Transverse colon (tissue), 4 donors: ENCODE measurements at regions not wholly inside any gene's neighbourhood (a gene's known extent, or its start where the extent isn't known, plus 50 kb on each side); places are given as distances from the start of the nearest gene placed in this dataset.
"Not testable (repeated sequence)": the region's sequence is repeated elsewhere in the genome, so short reads cannot be mapped to it uniquely, and the experiment has no call there.

Experiments
- DNase-seq: peaks from one replicate; pipeline ENCODE4 v3.0.0-alpha.2; 2019
- H3K27ac ChIP-seq, 4 donors: fragments of 200-600 bp; sonication (generic); 2 replicates each; pipeline ENCODE4 v1.5.1; 2016 to 2018; ENCODE audit warnings: inconsistent platforms in 4 of 4
- H3K27me3 ChIP-seq: fragments of 200-600 bp; sonication (generic); 2 replicates; pipeline ENCODE4 v1.5.1; 2017; ENCODE audit warnings: inconsistent platforms
- H3K36me3 ChIP-seq, 4 donors: fragments of 200-600 bp; sonication (generic); 2 replicates each; pipeline ENCODE4 v1.5.1; 2017 to 2019; ENCODE audit warnings: inconsistent platforms in 4 of 4
- H3K4me1 ChIP-seq, 4 donors: fragments of 200-600 bp; sonication (generic); 2 replicates each; pipeline ENCODE4 v1.5.1; 2017 to 2020; ENCODE audit warnings: inconsistent platforms in 4 of 4
- H3K4me3 ChIP-seq, 4 donors: fragments of 200-600 bp; sonication (generic); 1 replicate in 1 of 4; 2 replicates in 3 of 4; pipeline versions ENCODE4 v1.5.1 to v1.6.1; 2017 to 2019; ENCODE audit warnings: inconsistent platforms in 4 of 4
- H3K9me3 ChIP-seq, 2 donors: fragments of 200-600 bp; sonication (generic); 2 replicates each; pipeline ENCODE4 v1.5.1; 2017 to 2019; ENCODE audit warnings: inconsistent platforms in 2 of 2
- CTCF ChIP-seq, 5 experiments: fragments of 200-600 bp in 3 of 5; fragments of 450-650 bp in 2 of 5; sonication (generic) in 3 of 5; IDR thresholded peaks; 1 replicate in 2 of 5; 2 replicates in 3 of 5; pipeline ENCODE4 v1.5.1; 2016 to 2017; ENCODE audit warnings: antibody characterized with exemption in 5 of 5, inconsistent platforms in 3 of 5, mild to moderate bottlenecking in 2 of 5, moderate library complexity in 1 of 5
- EP300 ChIP-seq: sonication (generic); formaldehyde crosslinking; IDR thresholded peaks from one replicate; pipeline ENCODE4 v1.6.1; 2017; ENCODE audit warnings: antibody characterized with exemption, low read depth
- POLR2A ChIP-seq: fragments of 450-650 bp; IDR thresholded peaks from one replicate; pipeline ENCODE4 v1.6.1; 2016; ENCODE audit warnings: antibody characterized with exemption, mild to moderate bottlenecking, moderate library complexity
- POLR2AphosphoS5 ChIP-seq, 3 donors: sonication (generic); formaldehyde crosslinking; IDR thresholded peaks; one replicate each; pipeline ENCODE4 v1.6.1; 2016; ENCODE audit warnings: antibody characterized with exemption in 3 of 3
- WGBS, 2 donors: methylation state at CpG; one replicate each; pipeline ENCODE4 v1.1.5; 2018; ENCODE audit warnings: low coverage in 1 of 2; 5-methylcytosine and 5-hydroxymethylcytosine counted together
- in situ Hi-C, 4 donors: fragments of 200-750 bp; cut with MboI; loops; one replicate each; pipeline versions ENCODE4 v1.15.0 to v1.15.1; 2017; ENCODE audit warnings: low sequenced_read_pairs in 3 of 4, low pct_ligation_motif_present in 1 of 4, low pct_unique_long_range_greater_than_20kb in 1 of 4
- intact Hi-C: fragments of 100-400 bp; cut with DNase I; formaldehyde crosslinking; loops from one replicate; pipeline ENCODE4 v1.15.1; 2023; ENCODE audit warnings: low total_unique reads

- H3K9me3 ChIP-seq, result no peaks in the 10 kb centered on the region
- H3K4me3 ChIP-seq, result no peak overlapping the region
- WGBS, 2 donors, result 80 to 82% methylated on average over 1 of the region's 1 CpG
- H3K27ac ChIP-seq, result no peak overlapping the region
- DNase-seq, result no peak
- H3K4me1 ChIP-seq, result no peaks in the 10 kb centered on the region
- H3K36me3 ChIP-seq, result no peaks in the 10 kb centered on the region
- in situ Hi-C loops, result no loop called here
- no peaks in the 10 kb centered on the region for H3K27me3 ChIP-seq
- intact Hi-C loops, result no loop called here
- TF ChIP-seq POLR2AphosphoS5 (IDR thresholded peaks at IDR 0.05) (no peak), POLR2A (no peak)
Measured at GRCh38 chr9:38176251-38176650, 107.2 kb upstream of the SHB start.

DNA sequence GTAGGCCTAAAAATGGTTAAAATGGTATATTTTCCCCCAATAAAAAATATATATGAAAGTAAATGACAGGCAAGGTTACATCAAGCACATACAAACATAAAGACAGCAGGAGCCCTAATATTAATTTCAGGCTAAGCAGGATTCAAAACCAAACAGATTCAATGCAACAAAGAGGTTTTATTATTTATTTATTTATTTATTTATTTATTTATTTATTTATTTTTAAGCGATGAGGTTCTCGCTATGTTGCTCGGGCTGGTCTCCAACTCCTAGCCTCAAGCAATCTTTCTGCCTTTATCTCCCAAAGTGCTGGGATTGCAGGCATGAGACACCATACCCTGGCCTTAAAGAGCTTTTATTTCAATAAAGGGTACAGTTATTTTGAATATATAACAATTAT is 106.4 kb upstream of the SHB start:
- Histone ChIP-seq H3K4me1 (no peaks in the 10 kb centered on the region), H3K27ac (no peak overlapping the region), H3K4me3 (no peak overlapping the region), H3K36me3 (no peaks in the 10 kb centered on the region), H3K27me3 (no peaks in the 10 kb centered on the region), H3K9me3 (peaks cover 0 to under 1% of the 10 kb centered on the region in 2 donors)
- no peak for DNase-seq
- TF ChIP-seq EP300 (no peak), POLR2AphosphoS5 (IDR thresholded peaks at IDR 0.05) (no peak), CTCF (IDR thresholded peaks at IDR 0.05) (no peak), POLR2A (no peak)
- WGBS, 2 donors, result 96% methylated on average over 3 of the region's 3 CpGs
- intact Hi-C loops (no loop called here), in situ Hi-C loops (no loop called here)

GRCh38 chr9:38172586-38172985 is 103.6 kb upstream of the SHB start:
- Histone ChIP-seq H3K27ac (no peak overlapping the region), H3K9me3 (peaks cover 6 to 7% of the 10 kb centered on the region in 2 donors), H3K27me3 (no peaks in the 10 kb centered on the region), H3K36me3 (no peaks in the 10 kb centered on the region), H3K4me1 (no peaks in the 10 kb centered on the region), H3K4me3 (no peak overlapping the region)
- 44 to 52% methylated on average over 3 to 4 of the region's 4 CpGs for WGBS, 2 donors
- intact Hi-C loops (no loop called here), in situ Hi-C loops (loop anchor here in 2 of 4 donors (25.0 kb wide), 2 partner anchors 190 to 260 kb away; partner anchors contain the start of gene SLC25A51 (in 2 of the 2))
- DNase-seq, result no peak
- TF ChIP-seq EP300 (no peak), CTCF (IDR thresholded peaks at IDR 0.05) (no peak), POLR2A (no peak), POLR2AphosphoS5 (IDR thresholded peaks at IDR 0.05) (no peak)

GRCh38 chr9:38171926-38172325 is 102.9 kb upstream of the SHB start:
- in situ Hi-C loops, result loop anchor here in 2 of 4 donors (25.0 kb wide), 2 partner anchors 190 to 260 kb away; partner anchors contain the start of gene SLC25A51 (in 2 of the 2)
- Histone ChIP-seq H3K27me3 (no peaks in the 10 kb centered on the region), H3K36me3 (no peaks in the 10 kb centered on the region), H3K4me1 (no peaks in the 10 kb centered on the region), H3K9me3 (peaks cover 6 to 7% of the 10 kb centered on the region in 2 donors), H3K27ac (no peak overlapping the region), H3K4me3 (no peak overlapping the region)
- intact Hi-C loops, result no loop called here
- TF ChIP-seq POLR2A (no peak), EP300 (no peak), CTCF (IDR thresholded peaks at IDR 0.05) (no peak), POLR2AphosphoS5 (IDR thresholded peaks at IDR 0.05) (no peak)
- WGBS, 2 donors, result 67 to 88% methylated on average over 3 of the region's 3 CpGs
- no peak for DNase-seq

DNA sequence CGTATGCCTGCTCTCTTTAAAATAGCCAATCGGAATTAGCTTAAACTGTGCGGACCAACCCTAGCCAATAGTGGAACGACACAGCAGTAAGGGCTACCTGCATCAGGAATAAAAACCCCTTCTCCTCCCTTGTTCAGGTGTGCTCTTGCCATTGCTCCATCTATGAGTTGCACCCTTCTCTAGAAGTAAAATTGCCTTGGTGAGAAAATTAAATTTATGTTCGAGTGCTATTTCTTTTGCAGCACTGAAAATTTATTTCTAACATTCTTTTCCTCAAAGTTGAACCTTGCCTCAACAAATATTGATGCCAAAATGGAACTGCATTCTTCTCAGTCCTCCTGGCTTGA is 102.5 kb upstream of the SHB start:
- no peak for DNase-seq
- peaks cover 6 to 7% of the 10 kb centered on the region in 2 donors for H3K9me3 ChIP-seq
- H3K27ac ChIP-seq, result no peak overlapping the region
- no peak overlapping the region for H3K4me3 ChIP-seq
- no peak for TF ChIP-seq EP300
- TF ChIP-seq POLR2A, result no peak
- H3K27me3 ChIP-seq, result no peaks in the 10 kb centered on the region
- WGBS, 2 donors, result 90 to 95% methylated on average over 4 to 5 of the region's 5 CpGs
- no peaks in the 10 kb centered on the region for H3K36me3 ChIP-seq
- no peaks in the 10 kb centered on the region for H3K4me1 ChIP-seq
- in situ Hi-C loops (loop anchor here in 2 of 4 donors (25.0 kb wide), 2 partner anchors 191 to 259 kb away; partner anchors contain the start of gene SLC25A51 (in 2 of the 2)), intact Hi-C loops (no loop called here)

DNA sequence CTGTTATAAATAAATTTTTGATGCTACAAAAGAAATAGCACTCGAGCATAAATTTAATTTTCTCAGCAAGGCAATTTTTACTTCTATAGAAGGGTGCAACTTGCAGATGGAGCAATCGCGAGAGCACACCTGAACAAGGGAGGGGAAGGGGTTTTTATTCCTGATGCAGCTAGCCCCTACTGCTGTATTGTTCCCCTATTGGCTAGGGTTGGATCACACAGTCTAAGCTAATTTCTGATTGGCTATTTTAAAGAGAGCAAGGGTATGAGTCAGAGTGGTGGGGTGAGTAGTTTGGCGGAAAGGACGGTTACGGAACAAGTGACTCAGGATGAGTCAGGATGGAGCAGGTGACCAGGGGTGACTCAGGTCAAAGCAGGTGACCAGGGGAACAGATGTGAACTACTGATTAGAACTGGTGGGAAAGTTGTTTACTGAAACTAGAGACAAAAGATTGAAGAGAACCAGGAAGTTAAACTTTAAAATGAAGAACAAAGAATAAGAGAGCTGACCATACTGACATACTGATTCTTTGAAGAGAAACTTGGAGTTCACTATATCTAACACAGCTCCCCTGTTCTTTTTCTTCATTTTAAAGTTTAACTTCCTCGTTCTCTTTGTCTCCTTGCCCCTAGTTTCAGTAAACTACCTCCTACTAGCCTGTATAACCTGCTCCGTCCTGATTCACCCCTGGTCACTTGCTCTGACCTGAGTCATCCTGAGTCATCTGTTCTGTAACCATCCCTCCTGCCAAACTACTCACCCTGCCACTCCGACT is 101.9 kb upstream of the SHB start:
- DNase-seq, H3K4me1 ChIP-seq, H3K4me3 ChIP-seq, H3K36me3 ChIP-seq, H3K9me3 ChIP-seq, H3K27ac ChIP-seq, H3K27me3 ChIP-seq, intact Hi-C loops: not testable (repeated sequence)
- WGBS, 2 donors, result 82 to 84% methylated on average over 9 of the region's 9 CpGs
- in situ Hi-C loops, result loop anchor here in 2 of 4 donors (25.0 kb wide), 2 partner anchors 191 to 259 kb away; partner anchors contain the start of gene SLC25A51 (in 2 of the 2)

- H3K9me3 ChIP-seq, DNase-seq, H3K4me3 ChIP-seq, H3K27ac ChIP-seq, intact Hi-C loops, H3K36me3 ChIP-seq, H3K4me1 ChIP-seq, H3K27me3 ChIP-seq: not testable (repeated sequence)
- in situ Hi-C loops, result loop anchor here in 2 of 4 donors (25.0 kb wide), 2 partner anchors 192 to 258 kb away; partner anchors contain the start of gene SLC25A51 (in 2 of the 2)
- WGBS, 2 donors, result 85 to 100% methylated on average over 3 to 6 of the region's 6 CpGs
Measured at GRCh38 chr9:38170155-38170554, 101.1 kb upstream of the SHB start.
